ENCODE measurements at regions not wholly inside any gene's neighbourhood (a gene's known extent, or its start where the extent isn't known, plus 50 kb on each side); places are given as distances from the start of the nearest gene placed in this dataset.

DNA sequence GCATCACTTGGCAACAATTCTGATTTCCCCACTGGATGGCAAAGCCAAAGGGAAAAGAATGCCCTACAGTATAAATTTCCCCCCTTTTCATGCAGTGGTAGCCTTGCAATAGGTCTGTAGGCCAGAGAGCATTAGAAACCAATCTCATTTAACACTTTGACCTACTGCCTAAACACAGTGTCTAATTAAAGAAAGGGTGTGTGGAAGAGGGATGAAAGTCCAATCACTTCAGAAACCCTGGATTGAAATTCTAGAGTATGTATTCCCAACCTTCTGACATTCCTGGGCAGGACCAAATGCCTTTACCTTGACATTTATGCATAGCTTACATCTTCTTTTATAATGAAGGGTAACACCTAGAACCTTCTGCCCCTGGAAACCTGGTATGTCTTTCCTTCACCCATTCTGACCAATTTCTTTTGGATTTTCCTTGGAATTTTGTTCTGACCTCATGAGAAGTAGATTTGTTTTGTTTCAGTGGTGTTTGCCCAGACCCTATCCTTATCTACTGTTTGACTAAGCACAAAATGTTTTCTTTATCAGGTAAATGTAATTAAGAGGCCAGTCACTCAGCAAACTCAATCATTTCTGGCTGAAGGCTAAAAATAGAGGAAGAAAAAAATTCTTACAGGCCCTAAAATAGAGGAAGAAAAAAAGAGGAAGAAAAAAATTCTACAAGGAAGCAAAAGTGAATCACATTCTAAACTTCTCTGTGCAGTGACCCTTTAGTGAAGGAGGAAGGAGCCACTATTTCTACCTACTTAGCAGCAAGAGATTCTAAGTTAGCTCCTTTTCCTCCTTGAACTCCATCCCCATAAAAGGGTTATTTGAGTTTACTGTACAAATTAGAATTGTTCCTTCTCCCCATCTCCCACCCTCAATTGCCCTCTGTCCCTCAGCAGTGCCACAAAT, 129.5 kb upstream of the DSCAM start:
- H3K4me1 ChIP-seq (ENCODE audit: control insufficient read depth, insufficient read depth, low read length) = no peaks in the 10 kb centered on the region
- peaks cover 18% of the 10 kb centered on the region for H3K9me3 ChIP-seq (ENCODE audit: control insufficient read depth, insufficient read depth, low read depth, low read length)
- no peaks in the 10 kb centered on the region for H3K36me3 ChIP-seq (ENCODE audit: control insufficient read depth, insufficient read depth, low read length)
- no peak overlapping the region for H3K27ac ChIP-seq (ENCODE audit: low read depth, low read length)
- H3K4me3 ChIP-seq (ENCODE audit: low read depth, low read length) = no peak overlapping the region
- H3K9ac ChIP-seq (ENCODE audit: low read length) = no peak overlapping the region
- H3K27me3 ChIP-seq (ENCODE audit: control insufficient read depth, insufficient read depth, low read length) = no peaks in the 10 kb centered on the region

DNA sequence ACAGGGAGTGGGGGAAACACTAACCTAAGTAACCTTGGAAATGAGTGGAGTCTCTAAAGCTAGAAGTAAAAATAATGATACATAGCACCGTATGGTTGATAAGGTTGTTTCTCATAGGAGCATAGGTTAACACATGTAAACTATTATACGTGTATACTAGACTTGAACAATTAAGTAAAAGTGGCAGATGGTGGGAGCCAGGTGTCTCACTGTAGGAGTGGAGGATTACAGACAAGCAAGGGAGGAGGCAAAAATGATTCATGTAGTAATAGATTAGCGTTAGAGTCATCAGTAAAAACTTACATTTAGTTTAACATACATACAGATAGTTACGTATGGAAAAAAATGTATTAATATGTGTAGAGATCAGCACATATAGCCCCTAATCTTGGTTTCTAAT, 138.4 kb upstream of the DSCAM start:
- no peaks in the 10 kb centered on the region for H3K27me3 ChIP-seq (ENCODE audit: control insufficient read depth, insufficient read depth, low read length)
- H3K9ac ChIP-seq (ENCODE audit: low read length) = no peak overlapping the region
- no peak overlapping the region for H3K4me3 ChIP-seq (ENCODE audit: low read depth, low read length)
- H3K4me1 ChIP-seq (ENCODE audit: control insufficient read depth, insufficient read depth, low read length) = no peaks in the 10 kb centered on the region
- H3K36me3 ChIP-seq (ENCODE audit: control insufficient read depth, insufficient read depth, low read length) = no peaks in the 10 kb centered on the region
- peaks cover 18% of the 10 kb centered on the region for H3K9me3 ChIP-seq (ENCODE audit: control insufficient read depth, insufficient read depth, low read depth, low read length)
- no peak overlapping the region for H3K27ac ChIP-seq (ENCODE audit: low read depth, low read length)

DNA sequence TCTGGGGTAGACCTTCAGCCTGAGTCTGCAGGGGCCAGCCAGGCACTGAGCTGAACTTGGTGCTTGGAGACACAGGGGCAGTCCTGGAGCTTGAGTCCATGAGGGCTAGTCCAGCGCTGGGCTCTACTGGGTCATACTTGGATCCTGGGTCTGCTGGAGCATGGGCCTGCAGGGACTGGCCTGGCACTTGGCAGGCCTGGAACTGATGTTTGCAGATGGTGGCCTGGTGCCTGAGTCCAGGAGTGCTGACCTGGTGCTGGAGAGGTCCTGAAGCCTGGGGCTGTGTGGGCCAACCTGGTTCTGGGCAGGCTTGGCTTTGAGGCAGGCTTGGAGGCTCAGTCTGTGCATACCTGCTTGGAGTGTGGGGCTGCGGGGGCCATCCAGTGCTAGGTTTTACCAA, 143.4 kb upstream of the DSCAM start:
- Histone ChIP-seq H3K9ac (ENCODE audit: low read length) (no peak overlapping the region), H3K4me3 (ENCODE audit: low read depth, low read length) (no peak overlapping the region), H3K36me3 (ENCODE audit: control insufficient read depth, insufficient read depth, low read length) (no peaks in the 10 kb centered on the region), H3K27me3 (ENCODE audit: control insufficient read depth, insufficient read depth, low read length) (no peaks in the 10 kb centered on the region), H3K4me1 (ENCODE audit: control insufficient read depth, insufficient read depth, low read length) (no peaks in the 10 kb centered on the region), H3K9me3 (ENCODE audit: control insufficient read depth, insufficient read depth, low read depth, low read length) (no peaks in the 10 kb centered on the region), H3K27ac (ENCODE audit: low read depth, low read length) (no peak overlapping the region)

DNA sequence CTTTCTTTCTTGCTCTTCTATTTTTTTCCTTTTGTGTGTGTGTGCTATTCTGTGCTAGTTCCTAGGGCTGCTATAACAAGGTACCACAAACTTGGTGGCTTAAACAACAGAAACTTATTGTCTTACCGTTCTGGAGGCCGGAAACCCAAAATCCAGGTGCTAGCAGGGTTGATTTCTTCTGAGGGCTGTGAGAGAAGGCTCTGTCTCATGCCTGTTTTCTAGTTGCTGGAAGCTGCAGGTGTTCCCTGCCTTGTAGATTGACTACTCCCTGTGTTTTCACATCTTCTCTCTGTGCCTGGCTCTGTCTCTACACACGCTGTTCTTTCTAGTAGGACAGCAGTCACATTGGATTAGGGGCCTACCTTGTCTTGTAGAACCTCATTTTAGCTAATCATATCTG, 150.9 kb upstream of the DSCAM start:
- no peak overlapping the region for H3K9ac ChIP-seq (ENCODE audit: low read length)
- no peaks in the 10 kb centered on the region for H3K36me3 ChIP-seq (ENCODE audit: control insufficient read depth, insufficient read depth, low read length)
- H3K9me3 ChIP-seq (ENCODE audit: control insufficient read depth, insufficient read depth, low read depth, low read length) = peaks cover 13% of the 10 kb centered on the region
- no peaks in the 10 kb centered on the region for H3K27me3 ChIP-seq (ENCODE audit: control insufficient read depth, insufficient read depth, low read length)
- no peak overlapping the region for H3K27ac ChIP-seq (ENCODE audit: low read depth, low read length)
- no peak overlapping the region for H3K4me3 ChIP-seq (ENCODE audit: low read depth, low read length)
- H3K4me1 ChIP-seq (ENCODE audit: control insufficient read depth, insufficient read depth, low read length) = no peaks in the 10 kb centered on the region

DNA sequence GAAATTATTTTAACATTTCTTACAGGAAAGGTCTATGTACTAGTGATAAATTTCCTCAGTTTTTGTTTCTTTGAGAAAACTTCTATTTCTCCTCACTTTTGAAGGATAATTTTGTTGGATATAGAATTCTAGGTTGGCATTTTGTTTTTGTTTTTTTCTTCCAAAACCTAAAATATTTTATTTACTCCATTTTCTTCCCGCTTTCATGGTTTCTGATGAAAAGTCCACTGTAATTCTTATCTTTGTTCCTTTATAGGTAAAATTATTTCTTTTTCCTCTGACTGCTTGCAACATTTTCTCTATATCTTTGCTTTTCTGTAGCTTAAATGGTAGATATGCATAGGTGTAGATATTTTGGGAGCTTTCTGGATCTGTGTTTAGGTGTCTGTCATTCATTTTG, 153.9 kb upstream of the DSCAM start:
- Histone ChIP-seq H3K27ac (ENCODE audit: low read depth, low read length) (no peak overlapping the region), H3K36me3 (ENCODE audit: control insufficient read depth, insufficient read depth, low read length) (no peaks in the 10 kb centered on the region), H3K9ac (ENCODE audit: low read length) (no peak overlapping the region), H3K4me3 (ENCODE audit: low read depth, low read length) (no peak overlapping the region), H3K27me3 (ENCODE audit: control insufficient read depth, insufficient read depth, low read length) (no peaks in the 10 kb centered on the region), H3K4me1 (ENCODE audit: control insufficient read depth, insufficient read depth, low read length) (no peaks in the 10 kb centered on the region), H3K9me3 (ENCODE audit: control insufficient read depth, insufficient read depth, low read depth, low read length) (peaks cover 13% of the 10 kb centered on the region)

DNA sequence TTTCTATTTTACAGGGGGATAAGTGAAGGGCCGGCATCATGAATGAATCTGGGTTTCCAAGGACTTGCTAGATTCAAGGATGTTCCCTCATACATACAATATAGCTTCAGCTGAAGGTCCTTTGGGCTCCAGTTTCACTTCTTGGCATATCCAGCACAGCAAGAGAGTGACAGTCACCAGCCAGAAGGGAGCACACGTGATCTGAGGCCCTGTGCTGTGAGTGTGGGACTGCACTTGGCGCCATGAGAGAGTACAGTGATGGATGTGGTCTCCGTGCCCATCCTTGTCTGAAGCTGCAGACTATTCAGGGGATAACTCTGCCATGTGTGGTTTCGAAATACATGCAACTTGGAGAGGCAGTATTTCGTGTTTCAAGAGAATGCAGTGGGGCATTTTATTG, 159.7 kb upstream of the DSCAM start:
- Histone ChIP-seq H3K4me1 (ENCODE audit: control insufficient read depth, insufficient read depth, low read length) (no peaks in the 10 kb centered on the region), H3K9ac (ENCODE audit: low read length) (no peak overlapping the region), H3K9me3 (ENCODE audit: control insufficient read depth, insufficient read depth, low read depth, low read length) (peaks cover 7% of the 10 kb centered on the region), H3K27me3 (ENCODE audit: control insufficient read depth, insufficient read depth, low read length) (no peaks in the 10 kb centered on the region), H3K27ac (ENCODE audit: low read depth, low read length) (no peak overlapping the region), H3K4me3 (ENCODE audit: low read depth, low read length) (no peak overlapping the region), H3K36me3 (ENCODE audit: control insufficient read depth, insufficient read depth, low read length) (no peaks in the 10 kb centered on the region)

DNA sequence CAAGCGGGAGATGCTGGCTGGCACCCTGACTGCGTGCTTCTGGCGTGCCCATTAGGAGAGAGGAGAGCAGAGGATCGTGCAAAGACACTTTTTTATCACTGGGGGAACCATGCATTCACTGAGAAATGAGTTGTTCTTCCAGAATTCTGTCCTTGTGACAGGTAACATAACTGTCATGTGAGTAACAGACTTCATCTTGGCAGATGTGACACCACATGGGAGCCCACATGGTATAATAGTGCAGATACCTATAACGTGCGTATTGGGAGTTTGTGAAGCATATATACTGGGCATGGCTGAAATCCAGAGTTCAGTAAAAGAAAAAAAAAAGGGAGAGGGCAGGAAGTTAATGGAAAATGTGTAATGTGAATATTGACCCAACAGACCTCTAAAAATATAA, 159.6 kb upstream of the BACE2 start:
- Histone ChIP-seq H3K36me3 (ENCODE audit: control insufficient read depth, insufficient read depth, low read length) (no peaks in the 10 kb centered on the region), H3K9ac (ENCODE audit: low read length) (no peak overlapping the region), H3K4me3 (ENCODE audit: low read depth, low read length) (no peak overlapping the region), H3K27ac (ENCODE audit: low read depth, low read length) (no peak overlapping the region), H3K9me3 (ENCODE audit: control insufficient read depth, insufficient read depth, low read depth, low read length) (peaks cover 3% of the 10 kb centered on the region; the same call in 1 of the 2 replicates), H3K27me3 (ENCODE audit: control insufficient read depth, insufficient read depth, low read length) (no peaks in the 10 kb centered on the region), H3K4me1 (ENCODE audit: control insufficient read depth, insufficient read depth, low read length) (no peaks in the 10 kb centered on the region)

DNA sequence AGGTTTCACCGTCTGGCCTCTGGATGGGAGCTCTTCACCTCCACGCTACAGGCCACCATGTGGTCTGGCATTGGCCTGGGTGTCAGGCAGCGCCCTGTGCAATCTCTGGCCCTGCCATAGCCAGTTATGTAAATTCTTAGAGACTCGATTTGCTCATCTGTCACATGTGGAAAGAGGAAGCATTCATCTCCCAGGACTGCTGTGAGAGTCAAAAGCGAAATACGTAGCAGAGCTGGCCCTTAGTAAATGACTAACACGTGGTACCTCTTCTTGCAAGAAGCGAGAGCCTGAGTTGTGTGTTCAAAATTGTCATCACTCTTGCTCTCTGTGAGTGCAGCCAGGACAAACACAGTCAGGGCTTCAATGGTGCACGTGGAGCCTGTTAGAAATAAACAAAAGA, 159.0 kb upstream of the BACE2 start:
- H3K4me1 ChIP-seq (ENCODE audit: control insufficient read depth, insufficient read depth, low read length) = no peaks in the 10 kb centered on the region
- H3K9ac ChIP-seq (ENCODE audit: low read length) = no peak overlapping the region
- H3K9me3 ChIP-seq (ENCODE audit: control insufficient read depth, insufficient read depth, low read depth, low read length) = peaks cover 3% of the 10 kb centered on the region; the same call in 1 of the 2 replicates
- no peaks in the 10 kb centered on the region for H3K36me3 ChIP-seq (ENCODE audit: control insufficient read depth, insufficient read depth, low read length)
- no peaks in the 10 kb centered on the region for H3K27me3 ChIP-seq (ENCODE audit: control insufficient read depth, insufficient read depth, low read length)
- no peak overlapping the region for H3K27ac ChIP-seq (ENCODE audit: low read depth, low read length)
- H3K4me3 ChIP-seq (ENCODE audit: low read depth, low read length) = no peak overlapping the region

DNA sequence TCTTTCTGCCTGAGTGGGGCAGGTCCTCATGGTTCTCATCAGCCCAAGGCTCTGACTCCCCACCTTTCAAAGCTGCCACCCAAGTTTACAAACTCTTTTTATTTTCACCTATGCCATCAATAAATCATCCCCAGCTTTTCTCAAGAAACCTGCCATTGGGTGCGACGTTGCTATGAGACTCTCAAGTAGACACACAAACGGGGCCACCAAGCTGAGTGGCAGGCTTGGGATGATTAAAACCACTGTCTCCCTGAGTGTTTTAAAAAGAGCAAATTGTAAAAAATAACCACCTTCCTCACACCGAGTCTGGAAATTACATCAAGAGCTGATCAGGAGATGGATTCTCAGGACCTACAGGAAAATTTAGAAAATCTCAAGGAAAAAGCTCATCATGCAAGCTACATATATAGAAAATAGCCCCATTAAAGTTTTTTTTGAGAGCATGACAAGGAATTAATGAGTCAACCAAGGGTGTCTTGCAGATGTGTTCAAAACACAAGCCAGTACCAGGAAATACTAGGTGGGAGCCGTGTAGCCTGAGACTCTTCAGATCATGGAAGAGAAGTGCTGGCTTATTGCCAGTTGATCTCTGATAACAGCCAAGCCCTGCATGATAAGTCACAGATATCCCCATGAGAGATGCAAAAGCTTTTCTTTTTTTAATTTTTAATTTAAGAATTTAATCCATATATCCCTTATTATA, 158.4 kb upstream of the BACE2 start:
- no peak overlapping the region for H3K4me3 ChIP-seq (ENCODE audit: low read depth, low read length)
- no peak overlapping the region for H3K27ac ChIP-seq (ENCODE audit: low read depth, low read length)
- H3K9ac ChIP-seq (ENCODE audit: low read length) = no peak overlapping the region
- no peaks in the 10 kb centered on the region for H3K27me3 ChIP-seq (ENCODE audit: control insufficient read depth, insufficient read depth, low read length)
- no peaks in the 10 kb centered on the region for H3K4me1 ChIP-seq (ENCODE audit: control insufficient read depth, insufficient read depth, low read length)
- no peaks in the 10 kb centered on the region for H3K36me3 ChIP-seq (ENCODE audit: control insufficient read depth, insufficient read depth, low read length)
- peaks cover 3% of the 10 kb centered on the region; the same call in 1 of the 2 replicates for H3K9me3 ChIP-seq (ENCODE audit: control insufficient read depth, insufficient read depth, low read depth, low read length)

DNA sequence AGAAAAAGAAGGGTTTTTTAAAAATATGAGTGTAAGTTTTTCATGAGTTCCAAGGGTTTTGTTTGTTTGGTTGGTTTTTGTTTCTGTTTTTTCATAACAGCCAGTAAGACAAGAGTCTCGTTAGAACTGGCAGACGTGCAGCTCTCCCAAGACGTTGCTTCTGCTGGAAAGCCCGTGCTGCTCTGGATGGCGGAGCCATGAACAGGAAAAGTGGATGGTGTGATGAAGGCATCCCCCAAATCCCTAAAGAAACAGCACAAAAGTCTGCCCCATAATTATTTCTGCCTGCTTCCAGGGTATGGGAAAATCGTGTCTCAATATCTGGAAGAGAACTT, 157.9 kb upstream of the BACE2 start:
- no peak overlapping the region for H3K9ac ChIP-seq (ENCODE audit: low read length)
- no peak overlapping the region for H3K4me3 ChIP-seq (ENCODE audit: low read depth, low read length)
- H3K36me3 ChIP-seq (ENCODE audit: control insufficient read depth, insufficient read depth, low read length) = no peaks in the 10 kb centered on the region
- H3K9me3 ChIP-seq (ENCODE audit: control insufficient read depth, insufficient read depth, low read depth, low read length) = peaks cover 3% of the 10 kb centered on the region; the same call in 1 of the 2 replicates
- no peaks in the 10 kb centered on the region for H3K4me1 ChIP-seq (ENCODE audit: control insufficient read depth, insufficient read depth, low read length)
- no peaks in the 10 kb centered on the region for H3K27me3 ChIP-seq (ENCODE audit: control insufficient read depth, insufficient read depth, low read length)
- H3K27ac ChIP-seq (ENCODE audit: low read depth, low read length) = no peak overlapping the region

DNA sequence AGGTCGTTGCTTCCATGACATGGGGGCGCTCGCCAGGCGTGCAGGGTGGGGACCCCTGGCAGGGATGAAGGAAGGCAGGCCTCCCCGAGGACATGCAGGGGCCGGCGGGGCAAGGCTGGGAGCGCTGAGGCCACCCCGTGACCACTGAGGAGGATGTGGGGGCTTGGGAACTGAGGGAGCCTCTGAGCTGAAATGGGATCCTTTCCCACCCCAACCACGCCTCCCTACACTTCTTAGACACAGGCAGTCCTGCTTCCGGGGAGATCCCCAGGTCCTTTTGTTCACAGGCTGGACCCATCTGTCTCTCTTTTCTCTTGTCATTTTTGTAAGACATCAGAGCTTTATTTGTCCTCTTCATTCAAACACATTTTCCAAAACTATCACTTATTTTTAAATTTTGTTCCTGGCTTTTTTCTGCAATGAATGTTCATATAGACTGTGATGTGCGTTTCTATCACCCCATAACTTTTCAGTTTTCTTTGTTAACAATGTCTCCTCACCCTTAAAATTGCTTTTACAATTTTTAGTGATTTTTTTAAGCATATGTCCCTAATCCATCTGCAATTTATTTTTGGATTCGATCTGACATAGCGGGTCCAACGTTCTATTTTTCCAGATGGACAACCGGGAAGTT, 156.7 kb upstream of the BACE2 start:
- Histone ChIP-seq H3K4me3 (ENCODE audit: low read depth, low read length) (no peak overlapping the region), H3K27me3 (ENCODE audit: control insufficient read depth, insufficient read depth, low read length) (no peaks in the 10 kb centered on the region), H3K27ac (ENCODE audit: low read depth, low read length) (no peak overlapping the region), H3K36me3 (ENCODE audit: control insufficient read depth, insufficient read depth, low read length) (no peaks in the 10 kb centered on the region), H3K9me3 (ENCODE audit: control insufficient read depth, insufficient read depth, low read depth, low read length) (peaks cover 3% of the 10 kb centered on the region; the same call in 1 of the 2 replicates), H3K9ac (ENCODE audit: low read length) (no peak overlapping the region), H3K4me1 (ENCODE audit: control insufficient read depth, insufficient read depth, low read length) (no peaks in the 10 kb centered on the region)

All from HUES6 (cell line).